Lung microvascular endothelial cell (primary cell): ENCODE measurements at regions not wholly inside any gene's neighbourhood (a gene's known extent, or its start where the extent isn't known, plus 50 kb on each side); places are given as distances from the start of the nearest gene placed in this dataset.
"Not testable (repeated sequence)": the region's sequence is repeated elsewhere in the genome, so short reads cannot be mapped to it uniquely, and the experiment has no call there.

Source experiments
- DNase-seq, 2 donors: peaks; one replicate each; pipeline versions ENCODE4 v3.0.0 to v3.0.0-alpha.2; 2010; ENCODE audit warnings: low read depth in 2 of 2

GRCh38 chr13:90896002-90896401 lies 451.5 kb upstream of the MIR17HG start:
- DNase-seq: no peak

- DNase-seq: no peak
Observed at GRCh38 chr13:90898811-90899210, 448.7 kb upstream of the MIR17HG start.

- DNase-seq: no peak
Observed at GRCh38 chr13:90899416-90899815, 448.1 kb upstream of the MIR17HG start.

GRCh38 chr13:90902255-90902654 lies 445.2 kb upstream of the MIR17HG start:
- no peak for DNase-seq

- DNase-seq: no peak
Observed at GRCh38 chr13:90906554-90906953, 440.9 kb upstream of the MIR17HG start.

- DNase-seq: no peak
Observed at GRCh38 chr13:90908792-90909191, 438.7 kb upstream of the MIR17HG start.

- no peak for DNase-seq
Observed at GRCh38 chr13:90910018-90910639, 437.4 kb upstream of the MIR17HG start.

- DNase-seq: no peak
Observed at GRCh38 chr13:90912247-90912646, 435.2 kb upstream of the MIR17HG start.

GRCh38 chr13:90918536-90918935 lies 429.0 kb upstream of the MIR17HG start:
- no peak for DNase-seq

GRCh38 chr13:90919153-90919552 lies 428.3 kb upstream of the MIR17HG start:
- DNase-seq: no peak

GRCh38 chr13:90926459-90926858 lies 421.0 kb upstream of the MIR17HG start:
- DNase-seq: no peak

GRCh38 chr13:90928109-90928508 lies 419.4 kb upstream of the MIR17HG start:
- no peak for DNase-seq

GRCh38 chr13:90933097-90933826 lies 414.2 kb upstream of the MIR17HG start:
- DNase-seq: peak in 1 of 2 donors; percentile 13

- DNase-seq: no peak
Observed at GRCh38 chr13:90934741-90935140, 412.7 kb upstream of the MIR17HG start.

- no peak for DNase-seq
Observed at GRCh38 chr13:90938848-90939247, 408.6 kb upstream of the MIR17HG start.

GRCh38 chr13:90943946-90944345 lies 403.5 kb upstream of the MIR17HG start:
- DNase-seq: no peak

GRCh38 chr13:90945146-90945545 lies 402.3 kb upstream of the MIR17HG start:
- DNase-seq: not testable (repeated sequence)

GRCh38 chr13:90946125-90946524 lies 401.4 kb upstream of the MIR17HG start:
- not testable (repeated sequence) for DNase-seq

GRCh38 chr13:90947976-90948375 lies 399.5 kb upstream of the MIR17HG start:
- DNase-seq: no peak

- no peak for DNase-seq
Observed at GRCh38 chr13:90950160-90950559, 397.3 kb upstream of the MIR17HG start.

- DNase-seq: no peak
Observed at GRCh38 chr13:90951663-90952062, 395.8 kb upstream of the MIR17HG start.

GRCh38 chr13:90952326-90952725 lies 395.2 kb upstream of the MIR17HG start:
- no peak for DNase-seq

- DNase-seq: no peak
Observed at GRCh38 chr13:90954605-90955195, 392.8 kb upstream of the MIR17HG start.
